ENCODE measurements at regions not wholly inside any gene's neighbourhood (a gene's known extent, or its start where the extent isn't known, plus 50 kb on each side); places are given as distances from the start of the nearest gene placed in this dataset.

DNA sequence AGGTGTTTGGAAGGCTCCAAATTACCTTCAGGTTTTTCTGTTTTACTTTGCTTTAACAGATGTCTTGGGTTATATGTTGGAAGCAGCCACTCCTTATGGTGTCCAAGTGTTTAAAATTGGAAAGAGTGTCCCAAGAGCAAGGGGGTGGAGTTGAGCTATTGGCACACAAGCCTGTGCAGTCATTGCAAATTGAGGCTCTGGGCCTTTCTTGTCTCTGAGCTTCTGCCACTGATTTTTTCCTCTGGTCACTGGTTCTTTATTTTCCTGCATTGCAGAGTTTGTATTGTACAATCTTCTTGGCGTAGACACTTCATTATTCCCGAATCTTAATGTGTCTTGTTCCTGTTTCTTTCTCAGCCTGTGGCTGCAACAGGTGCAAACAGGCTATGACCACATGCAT lies 598.8 kb downstream of the RNF144B start:
- TF ChIP-seq, protein P1, sequence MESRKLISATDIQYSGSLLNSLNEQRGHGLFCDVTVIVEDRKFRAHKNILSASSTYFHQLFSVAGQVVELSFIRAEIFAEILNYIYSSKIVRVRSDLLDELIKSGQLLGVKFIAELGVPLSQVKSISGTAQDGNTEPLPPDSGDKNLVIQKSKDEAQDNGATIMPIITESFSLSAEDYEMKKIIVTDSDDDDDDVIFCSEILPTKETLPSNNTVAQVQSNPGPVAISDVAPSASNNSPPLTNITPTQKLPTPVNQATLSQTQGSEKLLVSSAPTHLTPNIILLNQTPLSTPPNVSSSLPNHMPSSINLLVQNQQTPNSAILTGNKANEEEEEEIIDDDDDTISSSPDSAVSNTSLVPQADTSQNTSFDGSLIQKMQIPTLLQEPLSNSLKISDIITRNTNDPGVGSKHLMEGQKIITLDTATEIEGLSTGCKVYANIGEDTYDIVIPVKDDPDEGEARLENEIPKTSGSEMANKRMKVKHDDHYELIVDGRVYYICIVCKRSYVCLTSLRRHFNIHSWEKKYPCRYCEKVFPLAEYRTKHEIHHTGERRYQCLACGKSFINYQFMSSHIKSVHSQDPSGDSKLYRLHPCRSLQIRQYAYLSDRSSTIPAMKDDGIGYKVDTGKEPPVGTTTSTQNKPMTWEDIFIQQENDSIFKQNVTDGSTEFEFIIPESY (IDR thresholded peaks at IDR 0.05), result no peak
- TF ChIP-seq ESRRA (IDR thresholded peaks at IDR 0.05; ENCODE audit: low read length), result no peak
- no peak for TF ChIP-seq CBX5 (IDR thresholded peaks at IDR 0.05; ENCODE audit: low read depth)
- TF ChIP-seq, protein P2, sequence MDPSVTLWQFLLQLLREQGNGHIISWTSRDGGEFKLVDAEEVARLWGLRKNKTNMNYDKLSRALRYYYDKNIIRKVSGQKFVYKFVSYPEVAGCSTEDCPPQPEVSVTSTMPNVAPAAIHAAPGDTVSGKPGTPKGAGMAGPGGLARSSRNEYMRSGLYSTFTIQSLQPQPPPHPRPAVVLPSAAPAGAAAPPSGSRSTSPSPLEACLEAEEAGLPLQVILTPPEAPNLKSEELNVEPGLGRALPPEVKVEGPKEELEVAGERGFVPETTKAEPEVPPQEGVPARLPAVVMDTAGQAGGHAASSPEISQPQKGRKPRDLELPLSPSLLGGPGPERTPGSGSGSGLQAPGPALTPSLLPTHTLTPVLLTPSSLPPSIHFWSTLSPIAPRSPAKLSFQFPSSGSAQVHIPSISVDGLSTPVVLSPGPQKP (IDR thresholded peaks at IDR 0.05; ENCODE audit: low read depth, low read length), result no peak
- TF ChIP-seq POLR2AphosphoS5 (IDR thresholded peaks at IDR 0.05; ENCODE audit: low read length), result no peak

Measured in GM12878 (cell line).